Naive B cell (primary cell): ENCODE measurements at regions not wholly inside any gene's neighbourhood (a gene's known extent, or its start where the extent isn't known, plus 50 kb on each side); places are given as distances from the start of the nearest gene placed in this dataset.

ENCODE experiments used
- ATAC-seq, 2 donors: fragments of 150-1000 bp; cut with Tn5 transposase; 2 replicates each; pipeline ENCODE4 v1.10.0; 2021; ENCODE audit warnings: low read depth in 2 of 2, mild to moderate bottlenecking in 2 of 2, moderate library complexity in 2 of 2
- DNase-seq: peaks from one replicate; pipeline ENCODE4 v3.0.0; 2022
- H3K27ac Mint-ChIP-seq, 6 donors: one replicate each; pipeline ENCODE4 v1.8.0; 2020 to 2022; ENCODE audit warnings: mild to moderate bottlenecking in 6 of 6, mixed read lengths in 6 of 6, moderate library complexity in 5 of 6, inconsistent platforms in 2 of 6
- H3K27me3 Mint-ChIP-seq, 3 donors: one replicate each; pipeline ENCODE4 v1.8.0; 2021 to 2022; ENCODE audit warnings: mixed read lengths in 3 of 3, mild to moderate bottlenecking in 1 of 3
- H3K36me3 Mint-ChIP-seq, 2 donors: one replicate each; pipeline ENCODE4 v1.8.0; 2020 to 2022; ENCODE audit warnings: mixed read lengths in 2 of 2, inconsistent platforms in 1 of 2, mild to moderate bottlenecking in 1 of 2
- H3K4me1 Mint-ChIP-seq, 3 donors: one replicate each; pipeline ENCODE4 v1.8.0; 2020 to 2022; ENCODE audit warnings: mixed read lengths in 3 of 3, inconsistent platforms in 1 of 3, mild to moderate bottlenecking in 1 of 3, moderate library complexity in 1 of 3
- H3K4me3 Mint-ChIP-seq, 8 donors: one replicate each; pipeline ENCODE4 v1.8.0; 2020 to 2022; ENCODE audit warnings: mild to moderate bottlenecking in 8 of 8, mixed read lengths in 8 of 8, moderate library complexity in 8 of 8, inconsistent platforms in 2 of 8
- H3K9me3 Mint-ChIP-seq, 7 donors: one replicate each; pipeline ENCODE4 v1.8.0; 2020 to 2022; ENCODE audit warnings: mixed read lengths in 7 of 7, mild to moderate bottlenecking in 5 of 7, inconsistent platforms in 2 of 7, moderate library complexity in 1 of 7

- ATAC-seq = no peak
Measured at GRCh38 chr9:90967145-90967538, 165.5 kb downstream of the SYK start.

GRCh38 chr9:90969021-90969675 is 167.5 kb downstream of the SYK start:
- H3K9me3 Mint-ChIP-seq = no peaks in the 10 kb centered on the region
- no peaks in the 10 kb centered on the region for H3K36me3 Mint-ChIP-seq
- no peak for DNase-seq
- peaks cover 5% of the 10 kb centered on the region in 3 donors for H3K4me1 Mint-ChIP-seq
- no peak for ATAC-seq
- no peak overlapping the region for H3K4me3 Mint-ChIP-seq
- H3K27me3 Mint-ChIP-seq = peaks cover 2 to 16% (median 7%) of the 10 kb centered on the region in 3 donors
- no peak overlapping the region for H3K27ac Mint-ChIP-seq

More at GRCh38 chr9:90967145-90967538, 165.5 kb downstream of the SYK start:
- Mint-ChIP-seq H3K4me1 (peaks cover 7 to 13% (median 8%) of the 10 kb centered on the region in 3 donors), H3K36me3 (no peaks in the 10 kb centered on the region), H3K27me3 (peaks cover 4 to 13% (median 8%) of the 10 kb centered on the region in 3 donors), H3K9me3 (peaks cover 0 to 3% (median 0%) of the 10 kb centered on the region in 7 donors), H3K27ac (peak overlapping the region in 3 of 6 donors; percentile 62 to 84 (median 70)), H3K4me3 (peak overlapping the region in 1 of 8 donors; percentile 64)
- DNase-seq = no peak

GRCh38 chr9:90970608-90971007 is 169.0 kb downstream of the SYK start:
- no peak overlapping the region for H3K4me3 Mint-ChIP-seq
- peaks cover 12 to 31% (median 16%) of the 10 kb centered on the region in 3 donors for H3K27me3 Mint-ChIP-seq
- no peak overlapping the region for H3K27ac Mint-ChIP-seq
- ATAC-seq (no peak), DNase-seq (no peak)
- no peaks in the 10 kb centered on the region for H3K4me1 Mint-ChIP-seq
- no peaks in the 10 kb centered on the region for H3K9me3 Mint-ChIP-seq
- no peaks in the 10 kb centered on the region for H3K36me3 Mint-ChIP-seq

DNA sequence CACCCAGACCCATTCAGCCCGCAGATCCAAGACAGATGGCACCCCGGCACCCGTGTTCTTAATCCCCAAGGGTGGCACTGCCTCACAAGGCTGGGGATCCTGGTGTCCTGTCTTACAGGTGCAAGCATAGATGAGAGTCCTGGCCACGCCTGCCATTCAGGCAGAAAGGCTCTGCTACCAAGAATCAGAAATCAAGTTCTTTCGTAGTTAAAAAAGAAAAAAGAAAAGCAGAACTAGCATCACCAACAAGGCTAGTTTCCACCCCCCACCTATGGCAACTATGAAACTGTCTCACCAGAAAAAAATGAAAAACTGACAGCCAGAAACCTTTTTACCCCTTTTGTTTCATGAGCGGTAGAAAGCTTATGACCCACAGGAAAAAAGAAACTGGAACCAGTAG is 170.4 kb downstream of the SYK start:
- Mint-ChIP-seq H3K27me3 (peaks cover 16 to 36% (median 26%) of the 10 kb centered on the region in 3 donors), H3K27ac (no peak overlapping the region), H3K4me1 (no peaks in the 10 kb centered on the region), H3K36me3 (no peaks in the 10 kb centered on the region), H3K4me3 (no peak overlapping the region), H3K9me3 (no peaks in the 10 kb centered on the region)
- DNase-seq (no peak), ATAC-seq (no peak)

DNA sequence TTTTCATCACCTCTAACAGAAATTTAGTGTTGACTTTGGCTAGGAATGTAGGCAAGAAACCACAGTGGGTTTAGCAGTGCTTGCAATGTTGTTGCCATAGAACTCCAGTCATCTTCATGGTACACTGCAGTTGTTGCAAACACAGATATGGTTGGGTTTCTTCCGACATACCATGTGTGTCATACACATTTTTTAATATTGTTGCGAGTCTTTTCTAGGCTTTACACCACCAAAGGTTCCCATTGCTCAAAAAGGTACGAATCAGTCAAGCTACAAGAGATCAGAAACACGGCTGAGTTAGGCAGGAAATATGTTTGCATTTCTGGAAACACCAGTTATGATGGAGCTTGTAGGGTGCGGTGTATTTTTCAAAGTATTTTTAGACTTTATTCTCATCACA is 172.4 kb downstream of the SYK start:
- Mint-ChIP-seq H3K9me3 (no peaks in the 10 kb centered on the region), H3K36me3 (no peaks in the 10 kb centered on the region), H3K4me1 (no peaks in the 10 kb centered on the region), H3K27me3 (peaks cover 17 to 48% (median 44%) of the 10 kb centered on the region in 3 donors), H3K27ac (no peak overlapping the region), H3K4me3 (no peak overlapping the region)
- no peak for DNase-seq
- ATAC-seq = no peak

- H3K27me3 Mint-ChIP-seq = peaks cover 17 to 55% (median 51%) of the 10 kb centered on the region in 3 donors
- H3K4me1 Mint-ChIP-seq = no peaks in the 10 kb centered on the region
- ATAC-seq (no peak), DNase-seq (no peak)
- no peaks in the 10 kb centered on the region for H3K9me3 Mint-ChIP-seq
- peak overlapping the region in 1 of 6 donors; percentile 73 for H3K27ac Mint-ChIP-seq
- no peak overlapping the region for H3K4me3 Mint-ChIP-seq
- no peaks in the 10 kb centered on the region for H3K36me3 Mint-ChIP-seq
Measured at GRCh38 chr9:90974643-90975245, 173.1 kb downstream of the SYK start.

DNA sequence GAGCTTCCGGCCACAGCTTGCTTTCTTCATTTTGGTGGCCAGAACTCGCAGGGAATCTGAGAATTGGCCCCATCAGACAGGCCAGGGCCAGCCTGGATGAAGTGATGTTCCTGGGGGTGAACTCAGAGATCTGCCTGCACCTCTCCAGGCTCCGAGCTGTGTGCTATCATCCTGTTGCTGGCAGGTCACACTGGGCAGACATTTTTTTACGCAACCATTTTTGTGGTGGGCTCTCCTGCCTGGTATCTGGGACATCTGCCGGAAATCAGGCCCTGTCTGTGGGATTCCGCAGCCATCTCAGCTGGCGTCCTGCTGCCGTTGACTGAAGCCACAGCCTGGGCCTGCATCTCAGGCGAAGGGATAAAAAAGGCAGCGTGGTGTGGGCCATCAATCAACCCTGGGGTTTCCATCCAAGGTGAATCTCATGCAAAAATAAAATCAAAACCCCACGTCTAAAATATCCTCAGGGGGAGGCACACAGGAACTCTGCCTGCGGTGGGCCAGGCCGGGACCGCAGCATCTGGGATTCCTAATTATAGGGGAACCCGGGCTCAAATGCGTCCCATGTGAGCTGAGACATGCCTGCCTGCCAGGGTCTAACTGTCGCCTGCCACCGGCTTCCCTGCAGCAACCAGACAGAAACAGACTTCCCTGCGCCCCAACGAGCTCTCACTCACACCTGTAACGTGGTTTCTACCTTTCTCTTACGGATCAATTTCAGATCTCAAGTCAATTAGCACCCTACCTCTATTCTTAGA is 174.3 kb downstream of the SYK start:
- Mint-ChIP-seq H3K27me3 (peaks cover 17 to 62% (median 52%) of the 10 kb centered on the region in 3 donors), H3K4me3 (no peak overlapping the region), H3K27ac (no peak overlapping the region), H3K36me3 (no peaks in the 10 kb centered on the region), H3K9me3 (no peaks in the 10 kb centered on the region), H3K4me1 (no peaks in the 10 kb centered on the region)
- DNase-seq (no peak), ATAC-seq (no peak)

DNA sequence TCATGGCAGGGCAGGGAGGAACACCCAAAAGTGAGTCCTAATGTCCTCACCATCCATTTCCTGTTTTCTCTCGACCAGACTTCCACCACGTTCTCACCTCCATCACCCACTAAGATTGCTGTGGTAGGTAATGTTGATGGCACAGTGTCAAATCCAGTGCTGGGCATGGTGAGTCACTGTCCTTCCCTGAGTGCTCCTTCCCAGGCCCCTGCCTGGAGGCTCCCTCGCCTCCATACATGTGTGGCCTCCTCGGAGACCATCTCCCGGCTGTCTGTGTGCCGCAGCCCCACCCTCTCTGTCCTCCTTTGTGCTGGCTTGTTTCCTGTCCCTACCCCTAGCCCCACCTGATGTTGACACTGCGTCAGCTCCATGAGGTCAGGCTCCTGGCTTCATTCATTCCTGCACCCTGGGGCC is 177.5 kb downstream of the SYK start:
- Mint-ChIP-seq H3K36me3 (no peaks in the 10 kb centered on the region), H3K27me3 (peaks cover 15 to 56% (median 52%) of the 10 kb centered on the region in 3 donors), H3K4me1 (no peaks in the 10 kb centered on the region), H3K9me3 (no peaks in the 10 kb centered on the region), H3K4me3 (no peak overlapping the region), H3K27ac (peak overlapping the region in 1 of 6 donors; percentile 34)
- no peak for ATAC-seq
- no peak for DNase-seq

DNA sequence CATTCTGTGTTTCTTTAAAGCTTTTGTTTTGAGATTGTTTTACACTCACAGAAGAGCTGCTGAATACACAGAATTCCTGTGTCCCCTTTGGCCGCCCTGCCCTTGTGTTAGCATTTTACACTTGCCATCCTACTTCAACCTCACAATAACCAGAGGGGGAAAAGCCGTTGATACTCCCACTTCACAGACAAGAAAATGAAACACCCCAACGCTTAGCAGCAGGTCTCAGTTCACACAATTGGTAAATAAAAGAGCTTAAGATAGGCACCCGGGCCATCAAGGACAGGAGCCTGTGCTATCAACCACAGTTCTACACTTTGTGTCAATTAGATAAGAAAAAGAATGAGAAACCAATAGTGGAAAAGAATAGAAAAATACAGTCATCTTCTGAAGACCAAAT is 178.0 kb downstream of the SYK start:
- H3K27ac Mint-ChIP-seq = peak overlapping the region in 1 of 6 donors; percentile 34
- no peaks in the 10 kb centered on the region for H3K4me1 Mint-ChIP-seq
- peaks cover 12 to 56% (median 47%) of the 10 kb centered on the region in 3 donors for H3K27me3 Mint-ChIP-seq

DNA sequence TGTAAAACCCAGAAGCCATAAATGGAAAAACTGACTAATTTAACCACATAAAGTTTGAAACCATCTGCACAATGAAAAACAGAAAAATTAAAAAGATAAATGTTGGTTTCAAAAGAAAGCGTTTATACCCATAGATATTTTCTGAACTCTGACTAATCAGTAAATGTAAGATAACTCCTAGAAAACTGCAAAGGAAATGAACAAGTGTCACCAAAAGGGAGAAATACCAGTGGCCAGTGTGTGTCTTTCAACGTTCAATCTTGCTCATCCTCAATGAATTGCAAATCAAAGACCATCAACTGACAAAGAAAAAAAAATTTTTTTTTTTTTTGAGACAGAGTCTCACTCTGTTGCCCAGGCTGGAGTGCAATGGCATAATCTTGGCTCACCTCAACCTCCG is 180.1 kb downstream of the SYK start:
- Mint-ChIP-seq H3K9me3 (no peaks in the 10 kb centered on the region), H3K36me3 (no peaks in the 10 kb centered on the region), H3K27me3 (peaks cover 4 to 49% (median 41%) of the 10 kb centered on the region in 3 donors), H3K27ac (no peak overlapping the region), H3K4me3 (no peak overlapping the region), H3K4me1 (no peaks in the 10 kb centered on the region)
- DNase-seq = no peak
- ATAC-seq = no peak

More for the DNA sequence above, 178.0 kb downstream of the SYK start:
- H3K4me3 Mint-ChIP-seq = no peak overlapping the region
- no peaks in the 10 kb centered on the region for H3K9me3 Mint-ChIP-seq
- no peak for ATAC-seq
- no peaks in the 10 kb centered on the region for H3K36me3 Mint-ChIP-seq
- DNase-seq = no peak

DNA sequence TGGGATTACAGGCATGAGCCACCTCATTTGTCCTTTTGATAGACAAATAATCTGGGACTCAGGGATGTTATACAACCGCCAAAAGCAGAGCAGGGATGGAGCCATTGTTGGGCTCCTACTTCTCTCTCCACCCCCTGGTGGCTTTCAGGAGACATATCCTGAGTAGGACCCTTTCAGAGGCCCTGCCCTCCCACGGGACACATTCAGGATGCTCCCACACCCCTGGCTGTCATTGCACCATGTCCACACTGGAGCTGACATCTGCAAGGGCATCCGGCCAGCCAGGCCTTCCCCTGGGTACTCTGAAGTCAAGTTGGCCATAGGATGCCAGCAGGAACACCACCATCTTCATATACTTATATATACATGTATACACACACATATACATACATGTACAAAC is 181.8 kb downstream of the SYK start:
- H3K9me3 Mint-ChIP-seq = no peaks in the 10 kb centered on the region
- no peaks in the 10 kb centered on the region for H3K4me1 Mint-ChIP-seq
- H3K27ac Mint-ChIP-seq = peak overlapping the region in 1 of 6 donors; percentile 27
- H3K36me3 Mint-ChIP-seq = no peaks in the 10 kb centered on the region
- H3K4me3 Mint-ChIP-seq = no peak overlapping the region
- ATAC-seq = no peak
- H3K27me3 Mint-ChIP-seq = peaks cover 0 to 38% (median 34%) of the 10 kb centered on the region in 3 donors
- DNase-seq = no peak

DNA sequence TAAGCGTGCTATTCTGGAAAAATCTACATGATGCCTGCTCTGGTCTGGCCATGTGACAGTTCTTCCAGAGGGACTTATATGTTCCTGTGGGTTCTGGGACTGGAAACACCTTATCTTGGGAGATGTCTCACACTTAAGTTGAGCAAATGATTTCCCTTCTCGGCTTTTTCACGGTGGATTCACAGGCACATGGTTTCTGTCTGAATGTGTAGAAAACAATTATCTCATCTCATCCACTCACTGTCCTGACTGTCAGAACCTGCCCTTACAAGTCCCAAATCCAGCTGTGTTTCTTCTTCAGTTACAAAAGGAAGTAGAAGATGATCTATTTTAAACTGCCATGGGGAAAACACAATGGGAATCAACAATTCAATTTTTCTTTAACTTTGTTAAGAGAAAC is 184.0 kb downstream of the SYK start:
- H3K36me3 Mint-ChIP-seq = no peaks in the 10 kb centered on the region
- DNase-seq (no peak), ATAC-seq (no peak)
- H3K27ac Mint-ChIP-seq = no peak overlapping the region
- H3K27me3 Mint-ChIP-seq = peaks cover 0 to 27% (median 19%) of the 10 kb centered on the region in 3 donors
- H3K4me1 Mint-ChIP-seq = no peaks in the 10 kb centered on the region
- no peak overlapping the region for H3K4me3 Mint-ChIP-seq
- peaks cover under 1 to 14% (median 2%) of the 10 kb centered on the region in 7 donors for H3K9me3 Mint-ChIP-seq

- no peaks in the 10 kb centered on the region for H3K4me1 Mint-ChIP-seq
- no peak for ATAC-seq
- peaks cover 0 to 31% (median 23%) of the 10 kb centered on the region in 3 donors for H3K27me3 Mint-ChIP-seq
- peak overlapping the region in 1 of 6 donors; percentile 70 for H3K27ac Mint-ChIP-seq
- H3K9me3 Mint-ChIP-seq = peaks cover 2 to 19% (median 8%) of the 10 kb centered on the region in 7 donors
- no peak overlapping the region for H3K4me3 Mint-ChIP-seq
- H3K36me3 Mint-ChIP-seq = peaks cover 0 to under 1% of the 10 kb centered on the region in 2 donors
- no peak for DNase-seq
Measured at GRCh38 chr9:90986161-90986560, 184.5 kb downstream of the SYK start.
